Stimulated activated CD4-positive, alpha-beta T cell treated with anti-CD3 and anti-CD28 coated beads, Interleukin-1b, Interleukin-23, amount 100 ng/mL, for 24 hours (primary cell): ENCODE measurements at regions not wholly inside any gene's neighbourhood (a gene's known extent, or its start where the extent isn't known, plus 50 kb on each side); places are given as distances from the start of the nearest gene placed in this dataset.
"Not testable (repeated sequence)": the region's sequence is repeated elsewhere in the genome, so short reads cannot be mapped to it uniquely, and the experiment has no call there.

ENCODE experiments used
- DNase-seq, 4 experiments: peaks; one replicate each; pipeline ENCODE4 v3.0.0-alpha.2; 2020; ENCODE audit warnings: low read depth in 4 of 4, low spot score in 1 of 4

DNA sequence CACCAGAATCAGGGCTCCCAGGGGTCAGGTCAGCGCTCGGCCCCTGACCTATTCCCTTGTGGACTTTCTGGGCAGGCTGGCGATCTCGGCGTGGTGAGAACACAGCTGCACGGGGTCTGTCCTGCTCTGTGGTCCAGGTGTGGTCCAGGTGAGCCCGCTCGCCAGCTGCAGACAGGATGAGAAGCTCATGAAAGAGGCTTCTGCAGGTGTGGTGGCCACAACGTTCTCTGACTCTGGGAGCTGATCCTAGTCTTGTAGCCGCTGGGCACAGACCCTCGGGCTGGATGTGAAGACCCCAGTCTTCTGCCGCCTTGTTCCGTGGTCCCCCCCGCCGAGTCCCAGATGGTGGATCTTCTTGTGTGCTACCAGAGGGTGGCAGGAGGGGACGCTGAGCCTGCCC is 129.7 kb downstream of the RTP5 start:
- no peak for DNase-seq

DNA sequence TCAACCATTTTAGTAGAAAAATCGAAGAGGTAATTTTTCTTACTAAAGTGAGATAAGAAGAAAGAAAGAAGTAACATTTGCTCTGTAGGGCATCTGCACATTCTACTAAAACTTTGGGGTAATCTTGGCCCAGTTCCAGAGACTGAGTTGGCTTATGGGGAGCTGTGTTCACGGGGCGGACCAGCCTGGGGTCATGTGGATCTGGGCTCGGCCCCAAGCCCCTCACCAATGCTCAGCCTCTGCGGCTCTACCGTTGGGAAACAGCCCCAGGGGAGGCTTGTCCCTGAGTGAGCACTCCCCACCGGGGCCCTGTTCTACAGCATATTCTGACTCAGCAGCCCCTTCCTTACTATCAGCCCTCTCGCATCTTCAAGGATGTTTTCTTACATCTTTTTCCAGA is 132.3 kb downstream of the RTP5 start:
- DNase-seq = no peak

DNA sequence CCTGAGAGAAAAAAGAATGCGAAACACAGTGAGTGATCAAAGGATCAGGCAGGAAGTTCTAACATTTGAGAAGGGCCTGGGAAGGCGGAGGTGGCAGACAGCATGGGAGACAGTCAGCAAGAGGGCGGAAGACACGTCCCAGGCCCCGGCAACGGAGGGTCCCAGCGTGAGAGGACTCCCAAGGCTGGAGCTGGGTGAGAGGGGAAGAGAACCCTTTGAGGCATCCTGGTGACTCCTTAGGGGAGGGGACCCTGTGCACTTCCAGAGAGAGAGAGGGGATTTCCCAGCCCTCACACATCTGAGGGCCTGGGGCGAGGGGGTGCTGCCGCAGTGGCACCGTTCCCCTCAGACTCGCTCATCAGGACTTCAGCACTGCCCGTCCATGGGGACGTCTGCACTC is 133.4 kb downstream of the RTP5 start:
- no peak for DNase-seq

DNA sequence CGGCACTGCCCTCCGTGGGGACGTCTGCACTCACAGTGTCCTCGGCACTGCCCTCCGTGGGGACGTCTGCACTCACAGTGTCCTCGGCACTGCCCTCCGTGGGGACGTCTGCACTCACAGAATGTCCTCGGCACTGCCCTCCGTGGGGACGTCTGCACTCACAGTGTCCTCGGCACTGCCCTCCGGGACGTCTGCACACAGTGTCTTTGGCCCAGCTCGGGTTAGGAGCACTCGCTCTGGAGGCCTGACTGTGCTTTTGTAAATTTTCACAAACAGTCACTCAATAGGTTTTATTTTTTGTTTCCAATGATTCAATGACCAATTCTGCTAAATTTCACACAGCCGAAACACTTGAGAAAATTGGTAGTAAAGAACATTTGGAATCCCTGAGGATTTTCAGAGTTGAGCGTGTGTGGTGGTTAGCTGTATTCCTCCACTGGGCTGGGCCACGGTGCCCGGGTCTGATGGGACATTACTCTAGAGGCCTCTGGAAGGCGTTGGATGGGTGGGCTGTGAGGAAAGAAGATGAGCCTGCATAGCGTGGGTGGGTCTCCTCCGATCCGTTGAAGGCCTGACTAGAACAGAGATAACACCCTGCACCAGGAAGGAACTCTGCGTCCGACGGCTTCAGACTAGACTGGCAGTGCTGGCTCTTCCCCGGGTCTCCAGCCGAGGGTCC is 134.8 kb downstream of the RTP5 start:
- DNase-seq = no peak

DNA sequence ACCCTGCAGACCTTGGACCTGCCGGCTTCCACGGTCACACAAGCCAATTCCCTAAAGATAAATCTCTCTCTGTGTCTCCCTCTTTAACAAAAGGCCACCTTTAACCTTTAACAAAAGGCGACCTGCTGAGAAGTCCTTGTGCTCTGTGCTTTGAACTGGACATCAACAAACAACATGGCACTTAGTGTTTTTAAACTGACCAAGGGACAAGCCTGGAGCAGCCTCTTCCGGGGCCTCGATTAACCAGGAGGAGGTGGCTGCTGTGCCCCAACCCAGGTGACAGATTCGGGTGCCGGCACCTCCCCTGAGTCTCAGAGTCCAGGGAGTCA is 135.3 kb downstream of the RTP5 start:
- no peak for DNase-seq

DNA sequence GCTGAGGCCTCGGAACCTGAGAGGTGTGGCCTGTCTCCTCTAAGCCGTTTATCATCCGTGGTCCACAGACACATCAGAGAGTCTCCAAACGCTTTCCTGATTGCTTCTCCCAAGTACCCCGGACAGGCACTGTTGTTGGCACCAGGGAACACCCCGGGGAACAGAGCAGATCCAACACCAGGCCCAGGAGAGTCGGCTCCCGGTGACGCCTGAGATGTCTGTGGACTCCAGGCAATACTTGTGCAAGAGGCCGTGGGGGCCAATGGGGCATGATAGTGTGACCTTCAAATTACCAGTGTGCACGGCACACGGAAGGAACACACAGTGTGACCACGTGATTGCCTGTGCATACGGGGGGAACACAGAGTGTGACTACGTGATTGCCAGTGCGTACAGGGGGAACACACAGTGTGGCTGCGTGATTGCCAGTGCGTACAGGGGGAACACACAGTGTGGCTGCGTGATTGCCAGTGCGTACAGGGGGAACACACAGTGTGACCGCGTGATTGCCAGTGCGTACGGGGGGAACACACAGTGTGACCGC is 136.6 kb downstream of the RTP5 start:
- not testable (repeated sequence) for DNase-seq

DNA sequence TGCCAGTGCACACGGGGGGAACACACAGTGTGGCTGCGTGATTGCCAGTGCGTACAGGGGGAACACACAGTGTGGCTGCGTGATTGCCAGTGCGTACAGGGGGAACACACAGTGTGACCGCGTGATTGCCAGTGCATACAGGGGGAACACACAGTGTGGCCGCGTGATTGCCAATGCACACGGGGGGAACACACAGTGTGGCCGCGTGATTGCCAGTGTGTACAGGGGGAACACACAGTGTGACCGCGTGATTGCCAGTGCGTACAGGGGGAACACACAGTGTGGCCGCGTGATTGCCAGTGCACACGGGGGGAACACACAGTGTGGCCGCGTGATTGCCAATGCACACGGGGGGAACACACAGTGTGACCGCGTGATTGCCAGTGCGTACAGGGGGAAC is 139.4 kb downstream of the RTP5 start:
- DNase-seq = not testable (repeated sequence)

DNA sequence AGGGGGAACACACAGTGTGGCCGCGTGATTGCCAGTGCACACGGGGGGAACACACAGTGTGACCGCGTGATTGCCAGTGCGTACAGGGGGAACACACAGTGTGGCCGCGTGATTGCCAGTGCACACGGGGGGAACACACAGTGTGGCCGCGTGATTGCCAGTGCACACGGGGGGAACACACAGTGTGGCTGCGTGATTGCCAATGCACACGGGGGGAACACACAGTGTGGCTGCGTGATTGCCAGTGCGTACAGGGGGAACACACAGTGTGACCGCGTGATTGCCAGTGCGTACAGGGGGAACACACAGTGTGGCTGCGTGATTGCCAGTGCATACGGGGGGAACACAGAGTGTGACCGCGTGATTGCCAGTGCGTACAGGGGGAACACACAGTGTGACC is 140.3 kb downstream of the RTP5 start:
- not testable (repeated sequence) for DNase-seq

DNA sequence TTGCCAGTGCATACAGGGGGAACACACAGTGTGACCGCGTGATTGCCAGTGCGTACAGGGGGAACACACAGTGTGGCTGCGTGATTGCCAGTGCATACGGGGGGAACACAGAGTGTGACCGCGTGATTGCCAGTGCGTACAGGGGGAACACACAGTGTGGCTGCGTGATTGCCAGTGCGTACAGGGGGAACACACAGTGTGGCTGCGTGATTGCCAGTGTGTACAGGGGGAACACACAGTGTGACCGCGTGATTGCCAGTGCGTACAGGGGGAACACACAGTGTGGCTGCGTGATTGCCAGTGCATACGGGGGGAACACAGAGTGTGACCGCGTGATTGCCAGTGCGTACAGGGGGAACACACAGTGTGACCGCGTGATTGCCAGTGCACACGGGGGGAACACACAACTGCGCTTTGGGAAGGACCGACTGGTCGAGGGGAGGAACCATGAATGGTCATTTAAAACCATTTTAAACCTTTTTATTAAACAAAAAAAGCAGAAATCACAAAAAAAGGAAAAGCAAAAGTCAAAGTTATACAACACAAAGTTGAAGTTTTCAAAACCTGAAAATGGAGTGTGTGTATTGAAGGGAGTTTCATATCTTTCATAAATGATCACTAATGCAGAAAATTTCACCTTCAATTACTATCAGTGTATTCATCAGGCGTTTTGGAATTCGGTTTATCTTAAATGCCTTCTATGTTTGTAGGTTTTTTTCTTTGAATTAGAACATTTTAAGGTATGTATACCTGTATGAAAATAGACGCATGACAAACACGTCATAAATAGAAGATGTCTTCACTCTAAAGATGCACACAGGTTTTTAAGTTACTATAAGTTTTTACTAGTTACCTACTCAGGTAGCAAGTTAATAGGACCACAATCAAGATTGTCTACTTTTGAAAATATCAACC is 141.0 kb downstream of the RTP5 start:
- not testable (repeated sequence) for DNase-seq

DNA sequence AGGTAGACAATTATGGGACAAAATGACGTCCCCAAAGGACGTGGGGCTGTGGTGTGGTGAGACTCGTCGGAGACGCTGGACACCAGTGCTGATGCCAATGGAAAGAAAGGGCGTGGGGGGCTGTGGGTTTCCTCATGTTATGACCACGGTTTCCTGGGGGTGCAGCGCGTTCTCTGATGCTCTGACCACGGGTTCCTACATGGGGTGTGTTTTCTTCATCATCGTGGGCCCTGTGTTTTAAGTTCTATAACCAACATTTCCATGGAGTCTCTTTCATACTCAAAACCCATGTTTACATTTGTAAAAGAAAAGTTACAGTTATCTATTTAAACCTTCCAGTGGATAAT is 141.6 kb downstream of the RTP5 start:
- DNase-seq = no peak

DNA sequence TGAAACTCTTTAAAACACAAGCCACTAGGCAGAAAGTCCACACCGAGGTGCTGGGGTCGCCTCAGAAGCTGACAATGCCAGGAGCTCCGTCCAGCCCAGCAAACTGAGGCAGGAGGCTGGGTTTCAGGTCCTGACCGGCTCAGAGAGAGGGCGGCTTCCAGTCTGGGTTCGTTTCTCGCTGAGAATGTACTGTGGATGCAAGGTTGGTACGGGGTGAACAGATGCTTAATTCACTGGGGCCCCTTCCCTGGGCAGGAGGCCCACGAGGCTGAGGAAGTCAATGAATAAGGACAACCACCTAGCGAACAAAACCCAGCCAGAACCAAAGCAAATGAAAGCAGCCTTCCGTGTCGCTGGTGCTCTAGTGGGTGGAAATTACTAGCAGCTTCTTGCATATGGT is 142.0 kb downstream of the RTP5 start:
- DNase-seq = no peak

DNA sequence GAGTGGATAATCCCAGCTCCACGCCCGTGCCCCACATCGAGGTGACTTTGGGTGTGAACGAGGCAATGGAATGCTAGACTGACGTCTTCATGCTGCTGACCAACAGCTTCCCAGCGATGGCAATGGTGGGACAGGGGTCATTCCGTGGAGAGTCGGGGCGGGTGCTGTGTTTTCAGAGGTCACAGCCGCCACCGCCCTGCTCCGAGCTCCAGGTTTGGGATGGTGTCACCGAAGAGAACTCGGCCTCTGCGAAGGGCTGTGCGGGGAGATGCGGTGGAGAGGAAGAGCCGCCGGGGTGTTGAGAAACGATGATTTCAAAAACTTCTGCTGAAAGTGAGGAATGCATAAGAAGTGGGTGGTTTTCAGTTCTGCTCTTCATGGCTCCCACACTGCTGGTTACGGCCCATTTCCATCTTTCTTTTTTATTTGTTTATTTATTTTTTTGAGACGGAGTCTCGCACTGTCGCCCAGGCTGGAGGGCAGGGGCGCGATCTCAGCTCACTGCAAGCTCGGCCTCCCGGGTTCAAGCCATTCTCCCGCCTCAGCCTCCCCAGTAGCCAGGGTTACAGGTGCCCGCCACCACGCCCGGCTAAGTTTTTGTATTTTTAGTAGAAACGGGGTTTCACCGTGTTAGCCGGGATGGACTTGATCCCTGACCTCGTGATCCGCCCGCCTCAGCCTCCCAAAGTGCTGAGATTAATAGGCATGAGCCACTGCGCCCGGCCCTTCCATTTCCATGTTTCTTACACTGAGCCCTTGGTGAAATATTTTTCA is 142.6 kb downstream of the RTP5 start:
- DNase-seq = no peak

DNA sequence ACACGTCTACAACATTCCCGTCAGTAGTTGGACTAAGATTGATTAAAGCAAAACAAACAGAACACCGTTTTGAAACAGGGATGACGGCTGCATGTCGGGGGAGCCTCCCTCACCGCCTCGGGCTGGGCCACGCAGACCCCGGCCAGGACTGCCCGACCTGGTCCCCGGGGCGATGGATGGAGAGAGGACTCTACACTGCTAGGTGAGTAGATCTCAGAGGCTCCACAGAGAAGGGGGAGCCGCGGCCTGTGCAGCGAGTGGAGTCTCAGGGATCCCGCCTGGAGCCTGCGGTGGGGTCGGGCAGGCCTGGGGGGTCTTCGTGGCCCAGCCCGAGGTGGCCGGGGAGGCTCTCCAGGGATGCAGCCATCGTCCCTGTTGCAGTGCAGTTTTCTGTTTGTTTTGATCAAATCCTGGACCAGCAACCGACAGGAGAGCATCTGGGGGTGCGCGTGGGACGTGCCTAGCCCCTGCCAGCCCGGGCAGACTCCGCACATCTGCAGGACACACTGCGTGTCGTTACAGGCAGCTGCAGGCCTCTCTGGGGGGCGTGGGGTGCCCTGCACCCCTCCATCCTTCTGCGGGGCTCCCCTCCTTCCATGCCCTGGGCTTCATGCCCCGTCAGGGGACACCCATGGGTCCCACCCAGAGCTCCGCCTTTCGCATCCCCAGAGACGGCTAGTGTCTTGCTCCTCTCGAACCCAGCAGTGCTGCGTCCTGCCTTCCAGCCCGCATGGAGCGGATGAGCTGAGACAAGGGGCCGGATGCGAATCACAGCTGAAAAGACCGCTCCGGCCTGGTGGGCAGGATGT is 143.6 kb downstream of the RTP5 start:
- no peak for DNase-seq

DNA sequence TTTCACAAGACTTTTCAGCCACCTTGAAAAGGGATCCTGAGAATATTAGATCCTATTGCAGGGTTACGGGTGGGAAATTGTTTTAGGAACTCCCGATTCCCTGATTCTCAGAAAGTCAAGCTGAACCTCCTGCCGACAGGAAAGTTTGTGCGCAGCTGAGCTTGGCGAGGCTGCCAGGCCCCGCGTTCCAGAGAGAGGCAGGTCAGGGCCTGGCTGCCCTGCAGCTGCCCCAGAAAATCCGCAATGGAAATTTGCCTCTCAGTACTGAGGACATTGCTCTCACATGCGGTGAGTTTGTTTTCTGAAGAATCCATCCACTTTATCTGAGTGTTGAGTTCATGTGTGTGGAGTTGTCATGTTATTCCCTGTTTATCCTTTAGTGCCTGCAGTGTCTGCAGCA is 144.2 kb downstream of the RTP5 start:
- DNase-seq = no peak

DNA sequence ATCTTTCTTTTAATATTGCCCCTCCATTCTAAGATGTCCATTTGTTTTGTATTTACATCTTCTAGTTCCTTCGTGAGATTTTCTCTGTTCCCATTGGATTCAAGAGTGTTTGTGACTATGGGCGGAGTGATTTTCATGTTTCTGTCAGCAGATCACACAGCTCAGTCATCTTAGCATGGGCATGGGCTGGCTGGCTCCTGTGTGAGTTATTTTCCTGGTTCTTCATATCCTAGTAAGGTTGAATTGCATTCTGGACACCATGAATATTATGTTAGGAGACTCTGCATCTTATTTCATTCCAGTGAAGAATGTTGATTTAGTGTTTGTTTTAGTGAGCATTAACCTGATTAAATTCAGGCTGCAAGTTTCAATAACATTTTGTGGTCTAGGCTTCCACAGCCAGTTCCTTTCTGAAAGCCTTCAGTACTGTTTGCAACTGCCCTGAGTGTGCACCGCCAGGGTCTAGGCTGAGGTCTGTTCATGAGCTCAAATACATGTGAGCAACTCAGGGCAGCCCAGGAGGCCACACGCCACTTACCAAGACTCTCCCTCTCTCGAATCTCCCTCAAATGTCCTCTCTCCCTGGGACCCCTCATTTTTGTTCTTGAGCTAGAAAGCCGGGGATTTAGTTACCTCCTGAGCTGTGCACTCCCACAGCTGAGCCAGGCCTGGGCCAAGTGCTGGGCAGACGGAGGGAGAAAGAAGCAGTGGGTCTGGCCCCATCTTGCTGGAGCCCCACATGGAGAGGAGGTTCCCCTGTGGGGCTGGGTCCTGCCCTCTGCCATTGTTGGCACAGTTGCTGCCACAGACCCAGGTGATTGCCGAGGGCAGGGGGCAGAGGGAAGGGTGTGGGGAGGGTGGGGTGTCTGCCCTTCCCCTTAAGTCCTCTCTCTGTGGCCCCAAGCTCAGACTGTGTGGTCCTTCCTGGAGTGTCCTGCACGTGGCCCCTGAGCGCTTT is 145.9 kb downstream of the RTP5 start:
- DNase-seq = no peak

DNA sequence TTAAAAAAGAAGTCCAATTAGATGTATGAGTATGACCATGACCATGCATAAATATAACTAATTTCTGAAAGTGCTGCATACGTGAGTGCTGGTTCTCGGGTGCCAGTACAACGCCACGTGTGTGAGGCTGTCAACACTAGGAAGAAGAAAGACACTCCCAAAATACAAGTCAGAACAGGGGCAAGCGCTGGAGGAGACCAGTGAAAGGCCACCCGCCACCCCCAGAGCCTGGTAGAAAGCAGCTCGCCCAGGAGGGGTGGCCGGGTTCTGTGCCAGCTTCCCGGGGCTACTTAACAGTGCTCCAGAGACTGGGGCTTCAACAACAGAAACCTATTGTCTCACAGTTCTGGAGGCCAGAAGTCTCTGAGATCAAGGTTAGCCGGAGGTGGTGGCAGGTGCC is 147.6 kb downstream of the RTP5 start:
- no peak for DNase-seq

DNA sequence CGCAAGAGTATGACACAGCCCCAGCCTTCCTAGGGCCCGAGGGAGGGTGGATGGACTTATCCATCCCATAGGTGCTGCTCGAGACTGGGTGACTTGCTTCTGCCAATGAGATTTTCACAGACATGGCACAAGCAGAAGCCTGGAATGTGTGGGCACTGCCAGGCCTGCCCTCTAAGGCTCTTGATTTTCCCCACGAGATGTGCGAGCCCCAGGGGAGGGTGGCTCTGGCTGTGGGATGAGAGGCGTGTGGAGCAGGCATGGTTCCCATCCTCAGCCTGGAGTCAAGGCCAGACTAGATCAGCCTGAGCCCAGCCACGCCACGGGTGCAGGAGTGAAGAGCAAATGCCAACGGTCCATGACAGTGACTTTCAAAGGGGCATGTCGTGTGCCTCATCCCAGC is 148.9 kb downstream of the RTP5 start:
- DNase-seq = not testable (repeated sequence)

DNA sequence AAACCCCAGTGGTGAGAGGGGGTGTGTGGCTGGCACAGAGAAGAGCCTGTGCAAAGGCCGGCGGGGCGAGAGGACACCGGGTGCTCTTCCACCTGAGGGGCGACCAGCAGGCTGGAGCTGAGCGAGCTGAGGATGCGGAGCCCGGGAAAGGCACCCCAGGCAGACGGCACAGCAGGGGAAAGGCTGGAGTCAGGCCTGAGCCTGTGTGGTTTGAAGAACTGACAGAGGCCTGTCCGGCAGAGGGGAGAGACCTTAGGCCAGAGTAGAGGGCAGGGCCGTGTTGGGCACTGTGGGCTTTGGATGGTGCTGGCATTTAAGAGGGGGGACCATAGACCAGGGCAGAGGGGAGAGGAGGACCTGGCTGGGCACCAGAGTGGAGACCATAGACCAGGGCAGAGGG is 149.8 kb downstream of the RTP5 start:
- no peak for DNase-seq

DNA sequence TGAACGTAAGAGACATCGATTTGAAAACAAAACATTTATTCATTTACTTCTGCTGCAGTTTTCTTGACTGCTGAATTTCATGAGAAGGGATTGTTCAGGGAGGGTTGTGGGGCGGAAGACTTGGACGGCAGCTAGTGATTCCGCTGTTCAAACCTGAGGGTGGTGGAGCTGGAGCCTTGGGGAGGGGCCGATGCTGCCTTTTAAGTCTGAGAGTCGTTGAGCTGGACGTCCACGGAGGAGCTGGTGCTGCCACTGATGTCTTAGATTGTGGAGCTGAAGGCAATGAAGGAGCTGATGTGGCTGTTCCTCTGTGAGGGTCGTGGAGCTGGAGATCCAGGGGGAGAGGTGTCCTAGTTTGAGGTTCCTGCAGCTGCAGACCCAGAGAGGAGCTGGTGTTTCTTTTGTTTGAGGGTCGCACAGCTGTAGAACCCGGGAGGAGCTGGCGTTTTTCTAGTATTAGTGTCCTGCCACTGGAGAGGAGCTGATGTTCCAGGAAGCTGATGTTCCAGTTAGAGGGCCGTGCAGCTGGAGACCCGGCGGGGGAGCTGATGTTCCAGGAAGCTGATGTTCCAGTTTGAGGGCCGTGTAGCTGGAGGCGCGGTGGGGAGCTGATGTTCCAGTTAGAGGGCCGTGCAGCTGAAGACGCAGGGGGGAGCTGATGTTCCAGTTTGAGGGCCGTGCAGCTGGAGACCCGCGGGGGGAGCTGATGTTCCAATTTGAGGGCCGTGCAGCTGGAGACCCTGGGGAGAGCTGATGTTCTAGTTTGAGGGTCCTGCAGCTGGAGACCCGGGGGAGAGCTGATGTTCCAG is 150.9 kb downstream of the RTP5 start:
- DNase-seq = no peak
